Stimulated activated CD4-positive, alpha-beta T cell treated with anti-CD3 and anti-CD28 coated beads, Interleukin-1b, Interleukin-23, amount 100 ng/mL, for 48 hours (primary cell): ENCODE measurements at regions not wholly inside any gene's neighbourhood (a gene's known extent, or its start where the extent isn't known, plus 50 kb on each side); places are given as distances from the start of the nearest gene placed in this dataset.

Experiments used
- DNase-seq: peaks from one replicate; pipeline ENCODE4 v3.0.0-alpha.2; 2020

DNA sequence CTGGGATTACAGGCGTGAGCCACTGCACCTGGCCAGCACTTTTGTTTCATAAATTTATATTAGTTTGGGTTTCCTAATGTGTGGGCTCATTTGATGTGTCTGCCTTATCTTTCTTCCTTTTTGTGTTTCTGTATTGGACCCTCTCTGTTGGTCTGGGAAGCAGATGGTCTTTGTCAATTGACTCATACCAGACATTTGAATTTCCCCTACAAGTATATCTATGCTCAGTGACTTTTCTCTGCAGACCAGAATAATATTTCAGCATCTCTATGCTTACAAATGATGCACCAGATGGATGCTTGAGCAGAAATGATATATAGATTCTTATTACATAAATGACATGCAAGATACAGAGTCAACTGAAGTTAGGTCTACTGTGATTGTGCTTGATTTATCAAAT, 329.9 kb upstream of the SLCO3A1 start:
- DNase-seq: no peak

DNA sequence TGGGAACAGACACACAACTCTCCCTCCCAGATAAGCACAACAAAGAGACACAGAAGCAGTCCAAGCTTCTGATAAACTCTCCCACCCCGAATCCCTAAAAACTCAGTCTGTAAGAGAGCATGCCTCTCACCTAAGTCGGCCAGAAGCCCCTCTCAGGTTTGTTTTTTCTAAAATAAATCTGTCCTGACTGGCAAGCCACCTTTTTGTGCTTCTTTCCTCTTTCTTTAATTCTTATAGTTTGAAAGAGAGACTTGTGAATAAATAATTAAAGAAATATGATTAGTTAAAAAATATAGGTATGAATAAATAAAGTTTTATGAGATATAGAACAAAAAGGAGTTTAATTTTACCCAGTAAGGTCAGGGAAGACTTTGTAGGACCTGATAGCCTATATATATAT, 329.0 kb upstream of the SLCO3A1 start:
- no peak for DNase-seq

DNA sequence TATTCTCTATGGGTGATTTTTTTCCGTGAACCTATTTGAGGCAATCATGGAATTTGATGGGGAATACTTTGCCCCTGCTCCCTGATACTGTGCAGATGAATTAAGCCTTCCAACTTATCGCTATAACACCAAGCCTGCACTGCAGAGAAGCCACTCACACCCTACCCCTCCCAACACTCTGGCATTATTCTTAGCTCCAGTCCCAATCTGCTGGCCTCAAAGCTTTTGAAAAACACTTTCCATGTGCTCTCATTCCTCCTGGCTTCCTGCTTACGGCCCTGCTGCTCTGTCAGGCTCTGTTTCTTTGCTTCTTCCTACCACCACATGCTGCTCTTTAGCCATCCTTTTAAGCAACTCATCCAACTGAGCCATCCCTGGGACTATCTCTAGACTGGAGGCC, 327.8 kb upstream of the SLCO3A1 start:
- no peak for DNase-seq

DNA sequence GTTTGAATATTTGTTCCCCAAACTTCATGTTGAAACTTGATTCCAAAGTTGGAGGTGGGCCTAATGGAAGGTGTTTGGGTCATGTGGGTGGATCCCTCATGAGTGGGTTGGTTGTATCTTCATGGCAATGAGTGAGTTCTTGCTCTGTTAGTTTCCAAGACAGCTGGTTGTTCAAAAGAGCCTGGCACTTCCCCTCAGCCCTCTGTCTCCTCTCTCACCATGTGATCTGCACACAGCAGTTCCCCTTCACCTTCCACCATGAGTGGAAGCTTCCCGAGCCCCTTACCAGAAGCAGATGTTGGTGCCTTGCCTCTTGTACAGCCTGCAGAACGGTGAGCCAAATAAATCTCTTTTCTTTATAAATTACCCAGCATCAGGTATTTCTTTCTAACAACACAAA, 327.1 kb upstream of the SLCO3A1 start:
- DNase-seq: no peak

DNA sequence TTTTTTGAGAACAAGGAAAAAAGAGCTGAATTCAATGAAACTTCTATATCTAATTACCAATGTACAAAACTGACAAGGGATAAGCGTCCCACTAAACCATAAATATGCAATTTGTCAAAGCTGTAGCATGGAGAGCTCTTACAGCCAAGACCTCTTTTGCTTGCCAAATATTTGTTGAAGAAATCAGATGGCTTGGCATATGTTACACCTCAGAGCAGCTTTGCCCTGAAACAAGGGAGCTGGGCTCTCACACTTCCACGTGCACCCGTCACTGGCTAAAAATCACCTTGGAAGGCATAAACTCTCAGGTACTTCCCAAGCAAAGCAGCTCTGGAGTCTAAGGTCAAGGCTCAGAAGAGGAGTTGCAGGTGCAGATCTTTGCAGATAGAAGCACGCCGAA, 324.7 kb upstream of the SLCO3A1 start:
- DNase-seq: no peak

DNA sequence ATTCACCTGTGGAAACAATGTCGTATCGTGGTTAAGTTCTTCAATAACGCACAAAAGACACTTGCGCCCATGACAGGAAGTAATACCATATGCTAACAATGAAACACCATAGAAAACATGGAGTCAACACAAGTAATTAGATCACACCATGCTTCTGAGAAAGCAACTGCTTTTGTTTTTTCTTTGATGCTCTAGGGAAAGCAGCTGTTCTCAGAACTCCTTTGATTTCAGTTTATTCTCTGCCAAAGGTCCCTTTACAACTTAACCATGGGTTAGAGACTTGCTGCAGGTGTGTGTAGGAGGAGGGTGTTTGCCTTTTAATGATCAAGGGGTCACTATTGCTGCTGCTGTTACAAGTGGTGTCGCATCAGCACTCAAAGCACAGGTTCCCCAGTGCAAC, 324.0 kb upstream of the SLCO3A1 start:
- DNase-seq: no peak

DNA sequence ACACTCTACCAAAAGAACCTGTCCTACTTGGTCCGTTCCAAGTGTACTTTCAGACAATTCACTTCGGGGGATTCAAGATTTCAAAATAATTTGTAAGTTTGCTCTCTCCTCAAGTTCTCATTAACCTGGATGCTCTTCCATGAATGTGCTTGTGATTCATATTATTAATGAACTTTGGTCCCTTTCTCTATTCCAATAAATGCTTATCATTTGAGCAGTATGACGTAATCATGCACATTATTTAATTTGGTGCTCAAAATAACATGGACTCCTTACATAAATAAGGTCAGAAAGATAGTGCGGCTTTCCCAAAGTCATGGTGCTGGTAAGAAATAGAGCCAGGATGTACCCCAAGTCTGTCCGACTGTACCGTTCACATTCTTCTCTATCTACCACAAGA, 323.2 kb upstream of the SLCO3A1 start:
- DNase-seq: no peak

DNA sequence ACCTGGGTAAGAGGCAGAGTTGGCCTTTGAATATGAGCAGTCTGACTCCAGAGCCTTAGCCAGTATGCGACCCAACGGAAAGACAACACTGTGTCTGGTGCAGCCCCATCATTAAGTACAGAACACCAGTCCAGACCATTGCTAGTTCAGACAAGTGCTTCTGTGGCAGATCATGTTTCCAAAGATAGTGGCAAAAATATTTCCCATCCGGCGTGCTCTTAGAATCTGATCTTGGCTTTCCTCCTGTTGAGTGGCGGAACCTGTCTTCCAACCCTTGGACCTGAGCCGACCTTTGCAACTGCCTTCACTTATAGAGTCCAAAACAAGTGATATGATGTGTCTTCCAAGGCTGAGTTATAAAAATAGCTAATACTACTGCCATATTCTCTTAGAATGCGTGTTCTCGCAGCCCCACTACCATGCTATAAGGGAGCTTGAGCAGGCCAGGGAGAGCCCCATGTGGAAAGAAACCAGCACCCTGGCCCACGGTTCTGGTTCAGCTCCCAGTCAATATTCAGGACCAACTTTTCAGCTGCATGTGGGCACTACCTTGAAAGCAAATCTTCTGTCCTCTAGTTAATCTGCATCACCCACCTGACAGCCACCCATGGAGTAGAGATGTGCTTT, 322.4 kb upstream of the SLCO3A1 start:
- no peak for DNase-seq

DNA sequence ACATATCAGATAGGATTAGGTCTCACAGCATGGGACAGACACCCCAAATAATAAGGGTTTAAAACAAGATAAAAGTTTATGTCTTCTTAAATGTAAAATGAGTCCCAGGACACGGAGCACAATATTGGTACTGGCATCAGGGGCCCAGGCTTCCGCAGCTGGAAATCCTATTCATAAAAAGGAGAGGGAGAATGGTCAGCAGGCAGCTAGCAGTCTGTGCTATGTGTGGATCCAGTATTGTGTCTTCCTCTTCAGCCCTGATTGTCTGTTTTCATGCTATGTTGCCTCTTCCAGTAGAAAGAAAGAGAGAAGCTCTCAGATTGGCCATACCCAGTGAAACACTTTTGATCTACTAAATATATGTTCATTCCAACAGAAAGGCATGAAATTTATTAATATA, 319.3 kb upstream of the SLCO3A1 start:
- DNase-seq: no peak

DNA sequence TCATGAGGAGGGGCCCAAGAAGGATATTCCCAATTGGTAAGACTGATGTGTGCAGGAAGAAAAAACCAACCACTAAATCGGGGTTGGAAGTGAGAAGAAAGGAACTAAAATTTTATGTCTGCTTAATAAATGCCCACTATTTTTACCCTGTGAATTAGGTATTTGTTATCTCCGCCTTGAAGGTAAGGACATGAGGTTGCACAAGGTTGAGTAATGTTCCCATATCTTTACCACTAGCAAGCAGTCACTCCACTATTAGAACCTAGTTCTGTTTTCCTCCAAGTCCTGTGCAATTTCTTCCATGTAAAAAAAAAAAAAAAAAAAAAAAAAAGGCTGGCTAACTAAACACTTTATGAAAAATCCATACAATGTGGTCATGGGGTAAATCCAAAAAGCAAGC, 318.5 kb upstream of the SLCO3A1 start:
- DNase-seq: no peak

DNA sequence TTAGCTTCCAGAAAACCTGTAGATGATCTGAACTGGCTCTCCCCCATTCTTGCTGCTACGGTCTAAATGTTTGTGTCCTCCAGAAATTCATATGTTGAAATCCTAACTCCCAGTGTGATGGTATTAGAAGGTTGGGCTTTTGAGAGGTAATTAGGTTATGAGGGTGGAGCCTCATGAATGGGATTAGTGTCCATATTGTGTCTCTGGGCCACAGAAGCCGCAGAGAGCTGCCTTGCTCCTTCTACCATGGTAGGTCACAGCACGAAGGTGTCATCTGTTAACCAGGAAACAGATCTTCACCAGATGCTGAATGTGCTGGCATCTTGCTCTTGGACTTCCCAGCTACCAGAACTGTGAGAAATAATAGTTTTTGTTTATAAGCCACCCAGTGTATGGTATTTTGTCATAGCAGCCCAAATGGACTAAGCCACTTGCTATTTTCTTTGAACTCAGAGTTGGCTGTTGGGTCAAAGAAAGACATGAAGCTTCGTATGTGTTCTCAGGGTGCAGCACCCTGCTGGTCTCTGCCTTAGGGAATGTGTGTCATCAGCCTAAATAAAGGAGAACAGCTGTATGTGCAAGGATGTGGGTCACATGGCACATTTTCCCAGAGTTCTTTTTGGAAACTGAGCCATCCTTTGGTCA, 317.5 kb upstream of the SLCO3A1 start:
- no peak for DNase-seq

DNA sequence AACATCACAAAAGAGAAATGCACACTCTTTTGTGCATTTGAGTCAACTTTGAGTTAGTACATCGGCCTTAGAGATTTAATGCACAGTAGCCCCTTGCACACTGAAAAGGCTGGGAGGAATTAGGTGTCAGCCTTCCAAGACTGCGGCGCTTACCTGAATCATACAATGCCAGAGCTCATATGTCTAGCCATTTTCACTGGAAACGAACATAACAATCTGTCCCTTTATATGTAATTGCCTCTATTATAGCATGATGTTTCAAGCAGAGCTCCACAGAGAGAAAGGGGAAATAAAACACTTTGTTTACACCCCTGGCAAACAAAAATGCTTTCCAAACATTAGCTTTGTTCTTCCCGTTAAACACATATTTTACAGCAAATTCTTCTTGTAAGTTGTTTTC, 315.7 kb upstream of the SLCO3A1 start:
- DNase-seq: no peak

DNA sequence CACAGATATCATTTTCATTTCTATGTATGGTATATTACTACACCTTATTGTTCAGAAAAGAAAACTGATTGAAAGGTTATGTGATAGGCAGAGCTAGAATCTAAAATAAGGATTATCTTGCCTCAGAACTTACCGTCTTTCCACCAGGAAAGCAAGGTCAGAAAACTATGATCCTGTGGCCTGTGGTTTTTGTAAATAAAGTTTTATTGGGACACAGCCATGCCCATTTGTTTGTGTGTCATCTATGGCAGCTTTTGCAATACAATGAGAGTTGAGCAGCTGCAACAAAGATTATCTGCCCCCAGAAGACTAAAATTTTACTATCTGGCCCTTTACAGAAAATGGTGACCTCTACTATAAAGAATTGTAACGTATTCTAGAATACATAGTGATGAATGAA, 314.7 kb upstream of the SLCO3A1 start:
- no peak for DNase-seq

DNA sequence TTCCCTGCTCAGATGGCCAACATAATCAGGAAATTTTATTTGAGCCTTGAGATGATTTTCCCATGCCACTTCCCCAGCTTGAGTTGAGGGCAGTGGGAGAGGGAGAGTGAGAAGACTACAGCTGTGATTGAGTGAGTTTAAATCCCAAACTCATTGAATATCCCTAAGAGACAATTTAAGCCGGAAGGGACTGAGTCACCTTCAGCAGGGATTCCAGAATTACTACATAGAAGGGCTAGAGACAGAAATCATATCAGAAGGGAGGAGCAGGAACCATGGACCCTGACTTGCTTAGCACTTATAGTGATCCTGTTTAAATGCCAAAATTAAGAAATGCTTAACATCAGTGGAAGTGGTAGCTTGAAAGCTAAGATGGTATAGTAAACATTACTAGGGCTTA, 312.2 kb upstream of the SLCO3A1 start:
- DNase-seq: no peak

DNA sequence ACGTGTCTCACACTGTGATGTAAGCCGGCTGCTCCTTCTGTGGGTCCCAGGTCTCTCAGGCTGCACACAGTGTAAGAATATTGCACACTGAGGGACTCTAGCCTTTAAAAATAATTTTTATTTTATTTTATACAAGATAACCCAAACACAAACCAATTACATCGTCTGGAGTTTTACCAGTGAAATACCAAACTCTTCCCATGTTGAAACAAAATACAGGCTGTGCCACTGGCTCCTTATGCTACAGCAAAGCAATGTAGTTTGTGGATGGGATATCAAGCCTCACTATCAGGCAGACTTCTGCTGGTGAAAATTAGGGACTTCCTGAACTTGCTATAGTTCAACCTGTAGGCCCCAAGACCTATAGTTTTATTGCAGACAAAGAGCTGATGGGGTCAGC, 311.3 kb upstream of the SLCO3A1 start:
- DNase-seq: no peak

DNA sequence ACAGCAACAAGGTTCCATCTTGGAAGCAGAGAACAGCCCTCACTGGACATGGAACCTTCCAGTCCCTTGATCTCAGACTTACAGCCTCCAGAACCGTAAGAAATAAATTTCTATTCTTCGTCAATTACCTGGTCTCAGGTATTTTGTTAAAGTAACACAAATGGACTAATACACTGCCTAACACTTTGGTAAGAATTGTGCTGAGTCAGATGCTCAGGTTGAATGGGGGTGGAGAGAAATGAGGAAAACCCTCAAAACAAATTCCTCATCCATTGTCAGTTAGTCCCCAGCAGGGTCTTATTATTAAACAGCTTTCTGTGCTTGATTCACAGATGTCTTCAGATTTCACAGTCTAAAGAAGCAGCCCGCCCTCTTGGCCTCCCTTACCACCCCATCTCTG, 306.2 kb upstream of the SLCO3A1 start:
- no peak for DNase-seq

DNA sequence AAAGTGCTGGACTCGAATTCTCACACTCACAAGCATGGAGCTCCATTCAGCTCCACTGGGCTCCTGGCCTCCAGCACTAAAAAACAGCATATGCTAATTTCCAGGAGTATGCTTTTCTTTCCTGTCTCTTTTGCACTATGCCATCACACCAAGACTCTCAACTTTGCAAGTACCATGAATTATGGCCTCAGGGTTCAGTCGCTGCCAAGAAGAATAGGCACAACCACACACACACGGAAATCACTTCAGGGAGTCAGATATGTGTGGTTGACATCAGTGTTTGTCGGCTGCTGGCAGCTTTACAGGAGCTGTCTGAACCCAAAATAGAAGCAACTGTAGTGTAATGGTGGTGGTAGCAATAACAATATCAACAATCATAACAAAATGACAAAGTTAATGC, 305.0 kb upstream of the SLCO3A1 start:
- DNase-seq: no peak

DNA sequence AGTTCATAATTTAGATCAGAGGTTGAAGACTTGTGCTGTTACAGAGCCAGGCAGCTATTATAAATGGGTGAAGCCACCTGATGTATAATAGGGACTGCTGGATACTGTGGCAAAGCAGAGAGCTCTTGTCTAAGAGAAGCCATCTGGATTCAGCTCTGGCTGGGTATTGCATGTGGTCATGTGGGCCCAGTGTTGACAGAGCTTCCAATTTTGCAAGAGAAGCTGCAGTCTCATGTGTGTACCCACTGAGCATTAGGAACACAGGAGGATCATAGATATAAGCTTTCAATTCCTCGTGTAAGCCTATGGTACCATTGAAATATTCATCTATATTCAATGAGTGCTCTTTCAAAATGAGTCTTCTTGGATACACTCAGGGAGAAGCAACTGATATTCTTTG, 303.9 kb upstream of the SLCO3A1 start:
- DNase-seq: no peak

DNA sequence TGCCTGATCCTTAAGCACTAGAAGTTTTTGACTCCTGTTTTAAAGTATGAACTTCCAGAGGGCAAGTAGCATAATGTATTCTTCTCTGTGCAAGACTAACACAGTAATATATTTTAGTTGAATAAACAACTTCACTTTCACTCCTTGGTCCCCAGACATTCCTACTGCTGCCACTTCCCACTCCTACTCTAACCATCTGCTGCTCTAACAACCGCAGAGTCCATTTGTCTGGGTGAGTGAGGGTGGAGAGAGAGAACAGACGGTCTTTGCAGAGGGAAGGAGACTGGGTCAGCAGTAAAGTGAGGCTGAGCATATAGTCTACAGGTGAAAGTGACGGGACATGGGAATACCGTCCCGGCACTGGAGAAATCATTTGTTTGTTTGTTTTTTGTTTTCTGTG, 301.0 kb upstream of the SLCO3A1 start:
- no peak for DNase-seq

DNA sequence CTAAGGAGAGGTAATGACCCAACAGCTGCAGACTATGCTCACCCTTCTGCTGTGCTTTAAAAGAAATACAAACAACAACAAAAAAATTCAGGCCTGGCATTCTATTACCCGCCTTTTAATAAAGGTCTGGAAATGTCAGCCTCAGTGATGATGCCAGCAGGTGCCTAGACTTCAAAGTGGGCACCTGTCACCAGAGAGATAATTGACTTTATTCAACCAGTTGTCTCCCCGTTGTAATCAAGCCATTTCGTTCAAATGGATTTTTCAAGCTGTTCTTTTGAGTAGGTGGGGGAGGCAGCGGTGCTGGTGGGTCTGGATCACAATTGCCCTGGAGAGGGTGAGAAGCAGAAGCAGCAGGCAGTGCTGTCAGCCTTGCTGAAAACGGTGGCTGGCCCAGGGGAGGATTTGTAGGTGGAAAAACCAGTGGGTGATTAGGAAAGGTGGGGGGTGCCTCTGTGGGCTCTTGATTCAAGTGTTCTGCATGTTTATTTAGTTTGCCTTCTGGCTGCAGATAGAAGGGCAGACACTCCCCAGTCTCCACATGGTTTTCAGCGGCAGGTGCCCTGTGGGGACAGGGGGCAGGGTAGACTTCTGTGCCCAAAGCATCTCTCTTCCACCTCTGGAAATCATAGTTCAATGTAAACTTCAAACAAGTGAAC, 300.2 kb upstream of the SLCO3A1 start:
- no peak for DNase-seq

DNA sequence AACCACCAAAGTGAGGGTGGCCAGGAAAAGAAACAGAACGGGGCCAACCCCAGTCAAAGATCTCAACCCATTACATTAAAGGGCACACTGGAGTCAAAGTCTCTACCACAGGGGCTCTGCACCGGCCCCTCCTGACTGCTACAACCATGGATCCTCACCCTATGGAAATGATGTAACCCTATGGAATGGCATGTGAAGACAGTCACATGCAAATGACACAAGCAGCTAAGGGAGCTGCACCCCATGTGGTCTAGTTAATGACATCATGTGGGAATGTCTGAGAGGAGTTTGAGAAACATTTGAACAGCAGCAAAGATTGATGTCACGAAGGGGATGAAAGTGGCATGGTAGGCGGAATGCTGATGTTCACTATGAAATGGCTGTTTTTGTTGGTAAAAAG, 298.2 kb upstream of the SLCO3A1 start:
- no peak for DNase-seq

DNA sequence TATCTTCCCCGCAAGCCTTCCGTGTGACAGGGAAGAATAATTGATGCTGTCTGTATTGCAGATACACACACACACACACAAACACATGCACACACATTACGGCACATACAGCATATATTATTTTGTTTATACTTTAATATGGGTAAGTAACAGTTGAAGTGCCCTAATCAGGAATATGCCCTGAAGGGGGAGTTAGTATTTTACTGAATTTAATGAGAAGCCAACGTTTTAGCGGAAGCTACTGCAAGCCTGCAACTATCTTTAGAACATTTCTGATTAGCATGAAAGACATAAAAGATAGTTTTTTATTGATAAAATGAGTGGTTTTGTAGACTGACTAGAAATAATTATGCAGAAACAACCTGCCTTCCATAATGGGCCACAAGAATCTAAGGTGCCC, 296.6 kb upstream of the SLCO3A1 start:
- DNase-seq: no peak

DNA sequence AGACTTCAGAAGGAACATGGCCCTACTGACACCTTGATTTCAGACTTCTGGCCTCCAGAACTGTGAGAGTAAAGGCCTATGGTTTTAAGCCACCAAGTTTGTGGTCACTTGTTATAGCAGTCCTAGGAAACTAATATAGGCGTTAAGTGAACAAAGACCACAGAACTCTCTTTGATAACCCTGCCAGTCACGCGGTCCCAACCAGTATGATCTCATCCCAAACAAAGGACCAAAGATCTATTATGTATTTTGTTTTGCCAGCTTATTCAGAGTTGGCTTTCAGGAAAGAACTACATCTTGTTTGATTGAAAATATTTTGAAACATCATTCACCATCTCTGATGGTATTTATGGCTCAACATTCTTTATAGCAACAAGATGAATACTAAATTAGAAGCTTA, 294.4 kb upstream of the SLCO3A1 start:
- no peak for DNase-seq

DNA sequence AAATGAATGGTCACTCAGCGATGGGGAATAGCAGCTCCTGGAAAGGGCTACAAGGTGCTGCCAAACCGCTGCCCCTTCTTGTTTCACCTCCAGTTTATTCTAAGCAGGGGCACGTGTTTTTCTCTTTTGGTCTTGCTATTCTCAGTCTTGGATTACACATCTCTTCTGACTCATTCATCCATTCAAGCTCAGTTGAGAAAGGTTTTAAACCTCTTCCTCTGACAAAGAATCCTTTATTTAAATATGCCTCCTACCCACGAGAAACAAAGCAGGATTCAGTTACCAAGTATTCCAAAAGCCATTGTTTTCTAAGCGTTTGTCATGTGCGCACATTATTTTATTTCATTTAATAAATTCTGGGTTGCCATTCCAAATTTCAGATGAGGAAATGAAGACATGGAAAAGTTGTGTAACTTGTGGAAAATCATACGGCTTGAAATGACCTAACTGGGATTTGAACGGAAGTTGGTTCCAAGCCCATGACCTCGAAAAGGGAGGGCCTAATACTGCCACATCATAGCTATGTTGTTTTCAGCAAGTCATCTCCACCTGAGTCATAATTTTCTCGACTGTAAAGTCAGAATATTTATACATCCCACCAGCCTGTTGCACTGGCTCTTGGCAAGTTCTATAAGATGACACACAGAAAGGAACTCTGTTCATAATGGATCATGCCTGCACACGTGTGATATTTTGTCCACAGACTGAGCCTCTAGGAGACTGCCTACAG, 292.0 kb upstream of the SLCO3A1 start:
- DNase-seq: no peak
